HEK293 (cell line): ENCODE measurements at regions not wholly inside any gene's neighbourhood (a gene's known extent, or its start where the extent isn't known, plus 50 kb on each side); places are given as distances from the start of the nearest gene placed in this dataset.

Source experiments
- CTCF ChIP-seq: fragments of 450-650 bp; formaldehyde crosslinking; IDR thresholded peaks from 2 replicates; pipeline ENCODE4 v1.5.1; 2016; ENCODE audit warnings: missing biosample characterization, missing genetic modification characterization
- GLI4 ChIP-seq: fragments of 450-650 bp; formaldehyde crosslinking; IDR thresholded peaks from 2 replicates; pipeline ENCODE4 v1.5.1; 2016; ENCODE audit warnings: missing biosample characterization, missing genetic modification characterization
- REST ChIP-seq: fragments of 450-650 bp; formaldehyde crosslinking; IDR thresholded peaks from 2 replicates; pipeline ENCODE4 v1.5.1; 2016; ENCODE audit warnings: missing biosample characterization, missing genetic modification characterization
- ZNF24 ChIP-seq: fragments of 450-650 bp; formaldehyde crosslinking; IDR thresholded peaks from 2 replicates; pipeline ENCODE4 v1.5.1; 2016; ENCODE audit warnings: missing biosample characterization, missing genetic modification characterization
- ZNF692 ChIP-seq: fragments of 450-650 bp; formaldehyde crosslinking; IDR thresholded peaks from 2 replicates; pipeline ENCODE4 v1.5.1; 2016; ENCODE audit warnings: missing biosample characterization, missing genetic modification characterization

GRCh38 chr17:73956595-73957465, 246.6 kb upstream of the RPL38 start:
- TF ChIP-seq CTCF (tag by site-specific recombination) = no peak
- TF ChIP-seq REST (tag by site-specific recombination) = no peak
- no peak for TF ChIP-seq ZNF24 (tag by site-specific recombination)
- no peak for TF ChIP-seq ZNF692 (tag by site-specific recombination)
- TF ChIP-seq GLI4 (tag by site-specific recombination) = no peak
